ENCODE measurements at regions not wholly inside any gene's neighbourhood (a gene's known extent, or its start where the extent isn't known, plus 50 kb on each side); places are given as distances from the start of the nearest gene placed in this dataset.

DNA sequence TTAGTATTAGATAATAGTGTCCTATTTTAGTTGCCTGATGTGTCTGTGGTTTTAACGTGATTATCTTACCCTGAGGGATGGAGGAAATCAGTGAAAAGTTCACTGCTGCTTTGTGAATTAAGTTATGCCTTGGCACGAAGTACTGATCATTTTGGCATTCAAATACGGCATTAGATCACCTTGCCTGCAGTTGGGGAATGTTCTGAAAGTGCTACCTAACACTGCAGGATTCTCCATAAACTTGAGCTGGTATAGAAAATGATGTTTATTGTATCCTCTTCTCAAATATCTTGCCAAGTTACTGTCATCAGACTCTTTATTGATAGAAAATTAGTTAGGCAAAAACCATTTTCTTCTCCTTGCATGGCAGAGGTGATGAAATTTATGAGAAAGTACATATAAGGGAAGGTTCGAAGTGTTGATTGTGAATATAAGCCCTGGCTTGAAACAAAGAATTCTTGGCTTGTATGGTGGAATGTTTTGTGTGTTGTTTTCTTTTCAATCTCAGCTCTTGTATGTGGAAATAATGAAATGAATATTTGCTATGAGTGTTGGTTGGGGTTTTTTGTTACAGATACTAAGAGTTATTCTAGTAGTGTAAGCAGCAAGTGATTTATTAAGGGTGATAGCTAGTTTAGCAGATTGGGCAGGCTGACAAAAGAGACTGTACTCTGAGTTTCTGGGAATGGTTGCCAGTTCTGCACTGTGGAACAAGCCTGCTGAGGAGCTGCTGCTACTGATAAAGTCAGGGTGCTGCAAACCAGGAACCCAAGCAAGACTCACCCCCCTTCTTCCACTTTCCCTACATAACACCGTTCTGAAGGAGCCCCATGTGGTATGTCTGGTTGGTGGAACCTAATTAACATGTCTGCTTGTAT lies 448.3 kb downstream of the PCNX1 start:
- Histone ChIP-seq H3K9ac (ENCODE audit: extremely low read depth, insufficient read length, low read length) (no peak overlapping the region), H3K27ac (ENCODE audit: insufficient read length, low read depth, low read length) (no peak overlapping the region), H3K4me2 (ENCODE audit: insufficient read depth, insufficient read length, low read length) (no peak overlapping the region), H3K56ac (ENCODE audit: insufficient read length, low read depth, low read length) (no peak overlapping the region), H3K23me2 (ENCODE audit: insufficient read length, low read depth, low read length, poor library complexity, severe bottlenecking) (no peaks in the 10 kb centered on the region), H4K8ac (replicated peaks; ENCODE audit: insufficient read length, low read depth, low read length) (no peak overlapping the region), H3K14ac (ENCODE audit: insufficient read depth, low read length) (no peak overlapping the region), H3K18ac (ENCODE audit: insufficient read length, low read depth, low read length) (no peak overlapping the region), H2BK20ac (ENCODE audit: low read depth, low read length, poor library complexity, severe bottlenecking) (no peak overlapping the region), H3K4ac (ENCODE audit: low read depth, low read length) (no peak overlapping the region), H3T11ph (ENCODE audit: low read length) (no peak overlapping the region), H2AFZ (ENCODE audit: low read length) (no peak overlapping the region), H3K4me1 (ENCODE audit: insufficient read depth, low read length) (no peaks in the 10 kb centered on the region), H3K79me1 (ENCODE audit: insufficient read depth, low read depth, low read length, poor library complexity, severe bottlenecking) (peaks cover 7% of the 10 kb centered on the region), H3K23ac (ENCODE audit: insufficient read length, low read depth, low read length) (no peak overlapping the region), H2BK15ac (ENCODE audit: low read depth, low read length) (no peak overlapping the region), H4K91ac (ENCODE audit: insufficient read length, low read depth, low read length) (no peak overlapping the region), H4K20me1 (ENCODE audit: control insufficient read depth, insufficient read depth, insufficient read length) (no peaks in the 10 kb centered on the region), H2BK120ac (ENCODE audit: low read depth, low read length, poor library complexity, severe bottlenecking) (no peak overlapping the region), H2BK5ac (ENCODE audit: insufficient read length, low read length) (no peak overlapping the region), H3K27me3 (ENCODE audit: insufficient read depth, low read length) (no peaks in the 10 kb centered on the region), H3K79me2 (ENCODE audit: insufficient read depth, low read length) (peaks cover 5% of the 10 kb centered on the region; the same call in 1 of the 2 replicates), H2BK12ac (ENCODE audit: insufficient read length, low read depth, low read length) (no peak overlapping the region), H4K5ac (ENCODE audit: insufficient read length, low read depth, low read length) (no peak overlapping the region), H2AK5ac (ENCODE audit: insufficient read length, low read length) (no peak overlapping the region), H3K9me3 (ENCODE audit: control insufficient read depth, low read depth, low read length) (no peaks in the 10 kb centered on the region)
- no peak overlapping the region for H3K27ac Mint-ChIP-seq
- peaks cover 24 to 25% of the 10 kb centered on the region in 2 experiments for H3K4me1 Mint-ChIP-seq
- no peak for DNase-seq
- TF ChIP-seq, protein P1, sequence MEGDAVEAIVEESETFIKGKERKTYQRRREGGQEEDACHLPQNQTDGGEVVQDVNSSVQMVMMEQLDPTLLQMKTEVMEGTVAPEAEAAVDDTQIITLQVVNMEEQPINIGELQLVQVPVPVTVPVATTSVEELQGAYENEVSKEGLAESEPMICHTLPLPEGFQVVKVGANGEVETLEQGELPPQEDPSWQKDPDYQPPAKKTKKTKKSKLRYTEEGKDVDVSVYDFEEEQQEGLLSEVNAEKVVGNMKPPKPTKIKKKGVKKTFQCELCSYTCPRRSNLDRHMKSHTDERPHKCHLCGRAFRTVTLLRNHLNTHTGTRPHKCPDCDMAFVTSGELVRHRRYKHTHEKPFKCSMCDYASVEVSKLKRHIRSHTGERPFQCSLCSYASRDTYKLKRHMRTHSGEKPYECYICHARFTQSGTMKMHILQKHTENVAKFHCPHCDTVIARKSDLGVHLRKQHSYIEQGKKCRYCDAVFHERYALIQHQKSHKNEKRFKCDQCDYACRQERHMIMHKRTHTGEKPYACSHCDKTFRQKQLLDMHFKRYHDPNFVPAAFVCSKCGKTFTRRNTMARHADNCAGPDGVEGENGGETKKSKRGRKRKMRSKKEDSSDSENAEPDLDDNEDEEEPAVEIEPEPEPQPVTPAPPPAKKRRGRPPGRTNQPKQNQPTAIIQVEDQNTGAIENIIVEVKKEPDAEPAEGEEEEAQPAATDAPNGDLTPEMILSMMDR (conservative IDR thresholded peaks at IDR 0.05) = no peak
- peaks cover 1 to 10% (median 4%) of the 10 kb centered on the region in 3 experiments; a peak in 5 of 7 replicates for H3K36me3 Mint-ChIP-seq (ENCODE audit: insufficient read depth in 1 of 3, low read depth in 3 of 3)
- no peak overlapping the region for H3K4me3 Mint-ChIP-seq
- 100% methylated on average over 1 of the region's 5 CpGs for WGBS (ENCODE audit: extremely low coverage, insufficient read length, low lambda C conversion rate)
- no peaks in the 10 kb centered on the region for H3K27me3 Mint-ChIP-seq (ENCODE audit: low read depth)
- H3K9me3 Mint-ChIP-seq = no peaks in the 10 kb centered on the region
